SK-N-SH (cell line): ENCODE measurements at regions not wholly inside any gene's neighbourhood (a gene's known extent, or its start where the extent isn't known, plus 50 kb on each side); places are given as distances from the start of the nearest gene placed in this dataset.

Experiments used
- ELF1 ChIP-seq: IDR thresholded peaks from 2 replicates; pipeline ENCODE4 v1.4.0; 2012
- EP300 ChIP-seq, 2 experiments: IDR thresholded peaks; 2 replicates each; pipeline versions ENCODE4 v1.4.0 to v1.6.1; 2012; ENCODE audit warnings: borderline replicate concordance in 1 of 2, low read depth in 1 of 2, low read length in 1 of 2
- EZH2phosphoT487 ChIP-seq: fragments of 200-600 bp; sonication (generic); IDR thresholded peaks from 2 replicates; pipeline ENCODE4 v1.6.1; 2017; ENCODE audit warnings: low read depth, mixed run types, mild to moderate bottlenecking, antibody characterized with exemption, moderate library complexity, borderline replicate concordance
- FOXJ3 ChIP-seq: sonication (generic); formaldehyde crosslinking; IDR thresholded peaks from 2 replicates; pipeline ENCODE4 v1.5.1; 2020; ENCODE audit warnings: mild to moderate bottlenecking, missing genetic modification reagents
- MXI1 ChIP-seq: IDR thresholded peaks from 2 replicates; pipeline ENCODE4 v1.6.1; 2012; ENCODE audit warnings: mild to moderate bottlenecking, low read depth, low read length, improper control_type of control experiment
- NRF1 ChIP-seq: IDR thresholded peaks from 2 replicates; pipeline ENCODE4 v1.6.1; 2012; ENCODE audit warnings: low read depth, mild to moderate bottlenecking, low read length
- POLR2AphosphoS5 ChIP-seq: IDR thresholded peaks from 2 replicates; pipeline ENCODE4 v1.6.1; 2012; ENCODE audit warnings: low read depth, low read length
- RAD21 ChIP-seq: IDR thresholded peaks from 2 replicates; pipeline ENCODE4 v1.6.1; 2012; ENCODE audit warnings: mild to moderate bottlenecking, low read length
- RXRA ChIP-seq: IDR thresholded peaks from 2 replicates; pipeline ENCODE4 v1.4.0; 2012; ENCODE audit warnings: low read depth, mild to moderate bottlenecking, borderline replicate concordance
- TEAD4 ChIP-seq: IDR thresholded peaks from 2 replicates; pipeline ENCODE4 v1.4.0; 2012; ENCODE audit warnings: mild to moderate bottlenecking, borderline replicate concordance; ENCODE audit not compliant: insufficient read depth
- YY1 ChIP-seq: IDR thresholded peaks from 2 replicates; pipeline ENCODE4 v1.4.0; 2012; ENCODE audit warnings: low read depth, mild to moderate bottlenecking
- TF ChIP-seq, protein P1 (sequence below): fragments of 200-600 bp; sonication (generic); IDR thresholded peaks from 2 replicates; pipeline ENCODE4 v1.6.1; 2017; ENCODE audit warnings: antibody characterized with exemption, mild to moderate bottlenecking, moderate library complexity
- TF ChIP-seq, protein P2 (sequence below): IDR thresholded peaks from 2 replicates; pipeline ENCODE4 v1.6.1; 2012; ENCODE audit warnings: mild to moderate bottlenecking, low read depth, low read length, moderate library complexity
- TF ChIP-seq, protein P3 (sequence below): IDR thresholded peaks from 2 replicates; pipeline ENCODE4 v1.4.0; 2012; ENCODE audit warnings: low read depth

DNA sequence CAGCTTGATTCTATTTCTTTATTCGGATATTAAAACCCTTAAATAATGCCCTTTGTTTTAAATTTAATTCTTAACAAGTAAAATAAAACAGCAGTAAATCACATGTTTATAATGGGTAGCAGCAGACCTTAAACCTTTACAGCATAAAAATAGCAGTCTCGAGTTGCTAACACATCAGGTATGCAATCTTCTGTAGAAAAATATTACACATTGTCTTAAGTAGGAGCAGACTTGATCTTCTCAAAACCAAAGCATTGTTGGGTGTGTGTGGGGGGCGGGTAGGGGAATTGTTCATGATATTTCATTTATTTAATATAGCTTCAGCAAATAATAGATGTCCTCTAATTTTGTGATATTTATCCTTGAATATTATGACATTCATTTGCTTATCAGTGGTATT is 331.4 kb downstream of the PCDH7 start:
- TF ChIP-seq EP300 (IDR thresholded peaks at IDR 0.05; ENCODE audit: borderline replicate concordance in 1 of 2, low read depth in 1 of 2, low read length in 1 of 2) (no peak), EZH2phosphoT487 (no peak), RAD21 (no peak), POLR2AphosphoS5 (no peak), YY1 (no peak), FOXJ3 (CRISPR knock-in tag) (no peak), NRF1 (no peak), ELF1 (no peak), RXRA (no peak), TEAD4 (no peak), MXI1 (no peak)
- TF ChIP-seq, protein P1, sequence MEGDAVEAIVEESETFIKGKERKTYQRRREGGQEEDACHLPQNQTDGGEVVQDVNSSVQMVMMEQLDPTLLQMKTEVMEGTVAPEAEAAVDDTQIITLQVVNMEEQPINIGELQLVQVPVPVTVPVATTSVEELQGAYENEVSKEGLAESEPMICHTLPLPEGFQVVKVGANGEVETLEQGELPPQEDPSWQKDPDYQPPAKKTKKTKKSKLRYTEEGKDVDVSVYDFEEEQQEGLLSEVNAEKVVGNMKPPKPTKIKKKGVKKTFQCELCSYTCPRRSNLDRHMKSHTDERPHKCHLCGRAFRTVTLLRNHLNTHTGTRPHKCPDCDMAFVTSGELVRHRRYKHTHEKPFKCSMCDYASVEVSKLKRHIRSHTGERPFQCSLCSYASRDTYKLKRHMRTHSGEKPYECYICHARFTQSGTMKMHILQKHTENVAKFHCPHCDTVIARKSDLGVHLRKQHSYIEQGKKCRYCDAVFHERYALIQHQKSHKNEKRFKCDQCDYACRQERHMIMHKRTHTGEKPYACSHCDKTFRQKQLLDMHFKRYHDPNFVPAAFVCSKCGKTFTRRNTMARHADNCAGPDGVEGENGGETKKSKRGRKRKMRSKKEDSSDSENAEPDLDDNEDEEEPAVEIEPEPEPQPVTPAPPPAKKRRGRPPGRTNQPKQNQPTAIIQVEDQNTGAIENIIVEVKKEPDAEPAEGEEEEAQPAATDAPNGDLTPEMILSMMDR = no peak
- TF ChIP-seq, protein P2, sequence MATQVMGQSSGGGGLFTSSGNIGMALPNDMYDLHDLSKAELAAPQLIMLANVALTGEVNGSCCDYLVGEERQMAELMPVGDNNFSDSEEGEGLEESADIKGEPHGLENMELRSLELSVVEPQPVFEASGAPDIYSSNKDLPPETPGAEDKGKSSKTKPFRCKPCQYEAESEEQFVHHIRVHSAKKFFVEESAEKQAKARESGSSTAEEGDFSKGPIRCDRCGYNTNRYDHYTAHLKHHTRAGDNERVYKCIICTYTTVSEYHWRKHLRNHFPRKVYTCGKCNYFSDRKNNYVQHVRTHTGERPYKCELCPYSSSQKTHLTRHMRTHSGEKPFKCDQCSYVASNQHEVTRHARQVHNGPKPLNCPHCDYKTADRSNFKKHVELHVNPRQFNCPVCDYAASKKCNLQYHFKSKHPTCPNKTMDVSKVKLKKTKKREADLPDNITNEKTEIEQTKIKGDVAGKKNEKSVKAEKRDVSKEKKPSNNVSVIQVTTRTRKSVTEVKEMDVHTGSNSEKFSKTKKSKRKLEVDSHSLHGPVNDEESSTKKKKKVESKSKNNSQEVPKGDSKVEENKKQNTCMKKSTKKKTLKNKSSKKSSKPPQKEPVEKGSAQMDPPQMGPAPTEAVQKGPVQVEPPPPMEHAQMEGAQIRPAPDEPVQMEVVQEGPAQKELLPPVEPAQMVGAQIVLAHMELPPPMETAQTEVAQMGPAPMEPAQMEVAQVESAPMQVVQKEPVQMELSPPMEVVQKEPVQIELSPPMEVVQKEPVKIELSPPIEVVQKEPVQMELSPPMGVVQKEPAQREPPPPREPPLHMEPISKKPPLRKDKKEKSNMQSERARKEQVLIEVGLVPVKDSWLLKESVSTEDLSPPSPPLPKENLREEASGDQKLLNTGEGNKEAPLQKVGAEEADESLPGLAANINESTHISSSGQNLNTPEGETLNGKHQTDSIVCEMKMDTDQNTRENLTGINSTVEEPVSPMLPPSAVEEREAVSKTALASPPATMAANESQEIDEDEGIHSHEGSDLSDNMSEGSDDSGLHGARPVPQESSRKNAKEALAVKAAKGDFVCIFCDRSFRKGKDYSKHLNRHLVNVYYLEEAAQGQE = no peak
- TF ChIP-seq, protein P3, sequence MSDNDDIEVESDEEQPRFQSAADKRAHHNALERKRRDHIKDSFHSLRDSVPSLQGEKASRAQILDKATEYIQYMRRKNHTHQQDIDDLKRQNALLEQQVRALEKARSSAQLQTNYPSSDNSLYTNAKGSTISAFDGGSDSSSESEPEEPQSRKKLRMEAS = no peak
